GM18867 (cell line): ENCODE measurements at regions not wholly inside any gene's neighbourhood (a gene's known extent, or its start where the extent isn't known, plus 50 kb on each side); places are given as distances from the start of the nearest gene placed in this dataset.

Source experiments
- ATAC-seq: cut with Tn5 transposase; IDR thresholded peaks from one replicate; pipeline ENCODE4 v1.9.1; 2021; ENCODE audit warnings: mild to moderate bottlenecking, moderate library complexity; ENCODE audit not compliant: unreplicated experiment

GRCh38 chr10:105925045-105925785 lies 1239.3 kb downstream of the SORCS1 start:
- ATAC-seq = no peak

GRCh38 chr10:105921348-105921747 lies 1243.2 kb downstream of the SORCS1 start:
- ATAC-seq = no peak

DNA sequence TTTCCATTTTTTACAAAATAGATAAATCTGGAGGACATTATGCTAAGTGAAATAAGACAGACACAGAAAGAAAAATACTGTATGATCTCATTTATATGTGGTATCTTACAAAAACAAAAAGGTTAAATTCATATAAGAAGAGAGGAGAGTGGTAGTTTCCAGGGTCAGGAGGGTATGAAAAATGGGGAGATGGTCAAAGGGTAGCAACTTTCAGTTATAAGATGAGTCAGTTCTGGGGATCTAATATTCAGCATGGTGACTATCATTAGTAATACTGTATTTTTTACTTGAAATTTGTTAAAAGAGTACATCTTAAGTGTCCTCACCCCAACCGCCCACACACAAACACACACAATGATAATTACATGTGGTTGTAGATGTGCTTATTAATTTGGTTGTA lies 1250.1 kb downstream of the SORCS1 start:
- ATAC-seq = no peak

GRCh38 chr10:105908701-105909100 lies 1255.8 kb downstream of the SORCS1 start:
- ATAC-seq = no peak

- no peak for ATAC-seq
These were observed 1244.4 kb downstream of the SORCS3 start for GRCh38 chr10:105885495-105885894.

- ATAC-seq = no peak
These were observed 1238.3 kb downstream of the SORCS3 start for GRCh38 chr10:105879401-105879800.

- no peak for ATAC-seq
These were observed 1234.0 kb downstream of the SORCS3 start for GRCh38 chr10:105875050-105875449.

- ATAC-seq = no peak
These were observed 1231.6 kb downstream of the SORCS3 start for GRCh38 chr10:105872665-105873064.

DNA sequence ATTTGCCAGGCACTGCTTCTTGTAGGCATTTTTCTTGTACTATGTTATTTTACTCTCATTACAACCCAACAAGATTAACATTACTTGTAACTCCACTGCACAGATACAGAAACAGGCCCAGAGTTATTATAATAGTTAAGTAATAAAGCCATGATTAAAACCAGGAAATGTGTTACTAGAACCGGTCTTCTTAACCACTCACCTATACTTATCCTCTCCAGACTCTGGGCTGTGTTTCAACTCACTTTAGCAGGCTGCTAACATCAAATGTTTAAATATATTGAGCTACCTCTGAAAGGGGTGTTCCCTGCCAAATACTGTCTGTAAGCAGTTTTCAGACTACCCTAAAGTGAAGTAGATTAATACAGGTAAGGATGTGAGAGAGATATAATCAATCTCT lies 1227.8 kb downstream of the SORCS3 start:
- ATAC-seq = no peak

GRCh38 chr10:105864854-105865253 lies 1223.8 kb downstream of the SORCS3 start:
- no peak for ATAC-seq

- no peak for ATAC-seq
These were observed 1216.5 kb downstream of the SORCS3 start for GRCh38 chr10:105857268-105858264.

DNA sequence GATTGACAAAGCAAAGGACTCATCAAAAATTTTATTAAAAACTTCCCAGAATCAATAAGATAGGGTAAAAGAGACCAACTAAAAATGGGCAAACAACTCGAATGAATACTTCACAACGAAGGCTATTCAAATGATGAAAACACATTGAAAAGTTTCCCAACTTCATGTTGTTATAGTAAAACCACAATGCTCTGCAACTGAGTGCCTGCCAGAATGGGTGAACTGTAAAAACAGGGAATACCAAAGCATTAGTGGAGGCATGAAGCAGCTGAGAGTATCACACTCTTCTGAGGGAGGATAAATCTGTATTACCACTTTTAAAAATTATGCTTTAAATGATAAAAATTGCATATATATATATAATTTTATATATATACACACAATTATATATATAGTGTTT lies 1214.7 kb downstream of the SORCS3 start:
- no peak for ATAC-seq

- ATAC-seq = no peak
These were observed 1203.8 kb downstream of the SORCS3 start for GRCh38 chr10:105844676-105845570.

DNA sequence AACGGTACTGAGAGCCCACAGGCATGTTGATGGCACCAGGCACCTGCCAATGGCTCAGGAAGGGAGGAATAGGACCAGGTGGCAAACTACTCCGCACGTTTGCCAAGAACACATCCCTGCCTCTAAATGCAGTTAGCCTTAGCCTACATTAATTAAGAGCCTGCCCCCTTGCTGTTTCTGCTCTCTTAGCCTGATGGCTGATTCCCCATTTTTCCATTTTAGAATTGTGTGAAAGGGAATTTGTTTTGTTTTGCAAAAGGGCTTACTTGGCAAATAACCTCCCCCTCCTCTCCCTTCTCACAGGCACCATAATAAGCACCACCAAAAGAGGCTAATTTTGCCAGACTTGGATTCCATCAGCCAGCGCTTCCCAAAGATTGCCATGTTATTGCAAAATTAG lies 1203.2 kb downstream of the SORCS3 start:
- ATAC-seq = no peak

DNA sequence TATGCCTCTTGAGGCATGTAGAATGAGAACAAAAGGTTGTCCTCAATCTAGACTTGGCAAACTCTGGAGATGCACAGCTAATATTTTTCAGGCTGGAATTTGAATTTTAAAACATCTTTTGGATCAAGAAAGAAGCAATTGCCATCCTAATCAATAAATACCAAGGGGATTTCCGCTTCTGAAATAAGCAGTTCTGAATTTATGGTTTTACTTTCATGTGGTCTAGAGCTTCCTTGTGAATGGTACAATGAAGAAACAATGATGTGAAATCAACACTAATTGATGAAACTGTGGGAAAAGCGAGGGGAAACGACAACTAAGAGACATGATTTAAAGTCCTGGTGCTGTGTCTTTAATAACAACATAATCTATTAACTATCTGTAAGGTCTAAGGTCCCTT lies 1202.7 kb downstream of the SORCS3 start:
- ATAC-seq = peak; percentile 54

DNA sequence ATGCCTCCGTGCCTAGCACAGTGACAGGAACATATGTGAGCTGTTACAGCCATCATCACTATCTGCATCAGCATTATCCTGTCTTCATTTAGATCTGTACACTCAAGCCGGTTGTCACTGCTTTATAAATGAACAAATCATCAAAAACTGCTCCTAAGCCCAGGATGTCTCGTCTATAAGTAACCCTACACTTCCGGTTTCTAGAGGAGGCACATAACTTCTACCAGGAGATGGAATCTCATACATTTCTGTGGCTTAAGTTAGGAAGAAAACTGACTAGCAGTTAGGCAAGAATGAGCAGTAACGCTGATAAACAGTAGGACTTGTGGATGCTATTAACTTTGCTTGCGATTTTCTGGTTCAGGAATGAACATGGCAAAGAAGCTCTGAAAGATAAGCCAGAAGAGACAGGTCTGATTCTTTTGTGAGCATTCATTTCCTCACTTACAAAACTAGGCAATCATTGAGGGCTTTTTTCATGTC lies 1199.2 kb downstream of the SORCS3 start:
- ATAC-seq = no peak

GRCh38 chr10:105838392-105838791 lies 1197.3 kb downstream of the SORCS3 start:
- no peak for ATAC-seq

DNA sequence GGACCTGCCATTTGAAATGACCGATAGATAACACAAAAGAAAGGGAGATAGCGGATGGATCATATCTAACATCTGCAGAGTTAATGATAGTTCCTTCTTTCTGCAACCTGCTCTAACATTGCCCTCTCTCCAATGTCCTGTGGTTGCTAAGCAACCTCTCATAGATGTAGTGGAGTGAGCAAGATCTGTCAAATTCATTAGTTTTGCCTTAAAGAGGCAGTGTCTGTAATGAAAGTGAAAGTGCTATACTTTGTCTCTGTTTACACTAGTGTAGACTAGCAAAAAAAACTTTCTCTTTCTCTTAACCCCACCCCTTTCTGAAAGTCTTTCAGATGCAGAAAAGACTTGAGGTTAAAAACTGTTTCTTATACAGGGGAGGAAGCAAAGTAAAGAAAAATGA lies 1196.9 kb downstream of the SORCS3 start:
- ATAC-seq = peak; percentile 91

- no peak for ATAC-seq
These were observed 1193.4 kb downstream of the SORCS3 start for GRCh38 chr10:105834261-105835059.

- no peak for ATAC-seq
These were observed 1186.0 kb downstream of the SORCS3 start for GRCh38 chr10:105827133-105827532.
